Hematopoietic multipotent progenitor cell treated with erythropoietin and hydrocortisone succinate and interleukin-3 and kit ligand, for 17 days (in vitro differentiated cells): ENCODE measurements at regions not wholly inside any gene's neighbourhood (a gene's known extent, or its start where the extent isn't known, plus 50 kb on each side); places are given as distances from the start of the nearest gene placed in this dataset.
"Not testable (repeated sequence)": the region's sequence is repeated elsewhere in the genome, so short reads cannot be mapped to it uniquely, and the experiment has no call there.

Experiments
- DNase-seq: peaks from one replicate; pipeline ENCODE4 v3.0.0-alpha.2; 2015; ENCODE audit warnings: low spot score

DNA sequence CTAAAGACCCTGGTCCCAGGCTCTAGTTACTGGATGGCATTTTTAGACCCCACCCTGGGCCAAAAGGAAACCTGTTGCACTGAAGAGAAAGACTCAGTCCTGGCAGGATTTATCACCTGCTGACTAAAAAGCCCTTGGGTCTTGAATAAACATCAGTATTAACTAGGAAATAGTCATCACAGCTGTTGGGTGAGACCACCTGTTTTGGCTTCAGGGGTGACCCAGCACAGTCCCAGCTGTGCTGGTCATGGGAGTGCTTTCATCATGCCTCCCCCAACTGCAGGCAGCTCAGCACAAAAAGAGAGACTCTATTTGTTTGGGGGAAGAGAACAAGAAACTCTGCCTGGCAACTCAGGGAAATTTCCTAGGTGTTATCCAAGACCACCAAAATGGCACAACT is 903.2 kb downstream of the C4orf33 start:
- no peak for DNase-seq

- DNase-seq: no peak
These were observed 912.5 kb downstream of the C4orf33 start for GRCh38 chr4:130008461-130008860.

DNA sequence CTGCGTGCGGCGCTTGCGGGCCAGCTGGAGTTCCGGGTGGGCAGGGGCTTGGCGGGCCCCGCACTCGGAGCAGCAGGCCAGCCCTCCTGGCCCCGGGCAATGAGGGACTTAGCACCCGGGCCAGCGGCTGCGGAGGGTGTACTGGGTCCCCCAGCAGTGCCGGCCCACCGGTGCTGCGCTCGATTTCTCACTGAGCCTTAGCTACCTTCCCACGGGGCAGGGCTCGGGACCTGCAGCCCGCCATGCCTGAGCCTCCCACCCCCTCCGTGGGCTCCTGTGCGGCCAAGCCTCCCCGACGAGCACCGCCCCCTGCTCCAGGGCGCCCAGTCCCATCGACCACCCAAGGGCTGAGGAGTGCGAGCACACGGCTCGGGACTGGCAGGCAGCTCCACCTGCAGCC is 916.9 kb downstream of the C4orf33 start:
- not testable (repeated sequence) for DNase-seq

DNA sequence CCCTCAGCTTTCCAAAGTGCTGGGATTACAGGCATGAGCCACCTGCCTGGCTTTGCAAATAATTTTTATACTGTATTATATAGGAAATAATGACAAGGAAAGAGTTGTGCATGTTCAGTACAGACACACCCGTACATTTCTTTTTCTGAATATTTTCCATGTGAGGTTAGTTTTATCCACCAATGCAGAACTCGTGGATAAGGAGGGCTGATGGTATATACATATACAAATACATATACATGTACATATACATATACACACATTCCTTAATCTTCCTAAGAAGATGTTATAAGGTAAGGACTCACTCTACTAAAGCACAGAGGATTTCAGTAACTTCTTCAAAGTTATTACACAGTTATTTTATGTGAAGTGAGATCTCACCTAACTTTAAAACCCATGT is 925.8 kb downstream of the C4orf33 start:
- no peak for DNase-seq

DNA sequence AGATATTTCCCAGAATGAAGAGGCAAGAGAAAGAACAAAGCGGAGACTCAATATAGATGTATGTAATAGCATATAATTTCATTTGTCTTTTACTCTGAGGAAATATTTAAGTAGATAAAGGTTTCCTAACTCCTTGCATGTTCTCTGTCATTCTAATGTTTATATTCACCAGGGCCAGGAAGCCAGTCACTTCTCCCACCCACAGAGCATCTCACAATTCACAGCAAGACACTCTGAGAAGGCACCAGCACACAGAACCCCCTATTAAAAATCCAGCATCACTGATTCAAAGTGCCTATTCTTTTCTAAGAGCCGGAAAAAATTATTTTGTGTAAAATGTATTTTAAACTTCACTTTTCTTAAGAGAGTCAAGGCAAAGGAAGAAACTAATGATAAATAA is 927.1 kb downstream of the C4orf33 start:
- no peak for DNase-seq

GRCh38 chr4:130025701-130026100 is 929.7 kb downstream of the C4orf33 start:
- DNase-seq: no peak

GRCh38 chr4:130026185-130026584 is 930.2 kb downstream of the C4orf33 start:
- no peak for DNase-seq

DNA sequence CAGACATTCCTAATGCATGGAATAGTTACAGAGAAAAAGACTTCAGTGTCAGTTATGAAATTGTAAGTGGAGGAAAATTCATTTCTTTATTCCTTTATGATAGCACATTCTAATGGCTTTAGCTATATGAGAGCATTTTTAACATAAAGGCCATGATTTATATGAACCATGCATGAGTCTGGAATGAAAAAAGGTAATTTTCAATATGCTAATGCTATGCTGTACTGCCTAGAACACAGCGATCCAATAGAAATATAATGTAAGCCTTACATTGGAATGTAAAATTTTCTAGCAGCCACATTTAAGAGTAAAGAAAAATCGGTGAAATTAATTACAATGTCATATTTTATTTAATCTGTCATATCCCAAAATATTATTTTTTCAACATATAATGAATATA is 932.0 kb downstream of the C4orf33 start:
- DNase-seq: no peak

- DNase-seq: no peak
These were observed 932.6 kb downstream of the C4orf33 start for GRCh38 chr4:130028552-130028951.

- no peak for DNase-seq
These were observed 933.5 kb downstream of the C4orf33 start for GRCh38 chr4:130029442-130029841.

DNA sequence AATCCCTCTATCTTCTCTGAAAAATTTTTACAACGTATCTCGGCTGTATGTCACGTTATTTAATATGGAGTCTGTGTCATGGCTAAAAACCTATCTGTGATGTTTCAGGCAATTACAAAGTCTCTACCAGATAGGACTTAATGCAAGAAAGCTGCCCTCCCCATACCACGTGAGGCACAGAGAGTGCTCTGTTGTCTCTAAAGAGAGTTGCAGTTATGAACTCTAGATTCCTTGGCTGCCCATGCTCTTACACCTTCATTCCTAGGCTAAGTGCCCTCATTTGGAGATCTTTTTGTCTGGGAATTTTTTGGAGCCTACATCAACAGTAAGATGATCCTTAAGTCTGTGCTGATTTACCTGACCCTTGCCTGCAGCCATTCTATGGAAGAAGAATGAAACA is 935.9 kb downstream of the C4orf33 start:
- no peak for DNase-seq

DNA sequence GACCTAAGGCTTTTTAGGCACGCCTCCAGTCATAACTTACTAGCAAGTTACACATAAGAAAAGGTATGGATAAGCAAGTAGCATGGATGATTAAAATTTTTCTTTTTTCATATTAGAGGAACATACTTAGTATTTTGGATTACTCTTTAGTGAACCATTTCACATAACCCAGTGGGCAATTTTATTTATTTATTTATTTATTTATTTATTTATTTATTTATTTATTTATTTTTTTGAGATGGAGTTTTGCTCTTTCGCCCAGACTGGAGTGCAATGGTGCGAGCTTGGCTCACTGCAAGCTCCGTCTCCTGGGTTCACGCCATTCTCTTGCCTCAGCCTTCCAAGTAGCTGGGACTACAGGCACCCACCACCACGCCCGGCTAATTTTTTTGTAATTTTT is 937.7 kb downstream of the C4orf33 start:
- not testable (repeated sequence) for DNase-seq

DNA sequence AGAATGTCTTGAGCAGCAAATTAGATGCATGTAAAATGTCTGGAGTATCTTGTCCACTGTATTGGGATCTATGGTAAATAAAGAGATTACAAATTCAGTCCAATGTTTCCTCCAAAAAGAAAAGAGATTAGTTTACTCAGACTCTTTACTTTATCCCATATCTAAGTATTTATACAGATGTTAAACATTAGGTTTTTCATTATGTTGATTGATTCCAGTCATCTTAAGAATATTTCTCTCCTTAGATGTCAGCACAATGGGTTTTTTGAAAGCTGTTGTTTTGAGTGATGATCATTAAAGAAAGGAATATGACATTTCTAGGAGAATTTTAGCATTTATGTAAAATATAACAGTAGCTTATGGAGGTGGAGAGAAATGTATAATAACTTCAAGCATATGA is 938.9 kb downstream of the C4orf33 start:
- no peak for DNase-seq

GRCh38 chr4:130035391-130035790 is 939.4 kb downstream of the C4orf33 start:
- no peak for DNase-seq

- DNase-seq: not testable (repeated sequence)
These were observed 941.9 kb downstream of the C4orf33 start for GRCh38 chr4:130037866-130038265.

GRCh38 chr4:130038540-130038939 is 942.6 kb downstream of the C4orf33 start:
- not testable (repeated sequence) for DNase-seq

GRCh38 chr4:130043732-130044160 is 947.8 kb downstream of the C4orf33 start:
- DNase-seq: no peak

- DNase-seq: no peak
These were observed 949.0 kb downstream of the C4orf33 start for GRCh38 chr4:130044788-130045531.

DNA sequence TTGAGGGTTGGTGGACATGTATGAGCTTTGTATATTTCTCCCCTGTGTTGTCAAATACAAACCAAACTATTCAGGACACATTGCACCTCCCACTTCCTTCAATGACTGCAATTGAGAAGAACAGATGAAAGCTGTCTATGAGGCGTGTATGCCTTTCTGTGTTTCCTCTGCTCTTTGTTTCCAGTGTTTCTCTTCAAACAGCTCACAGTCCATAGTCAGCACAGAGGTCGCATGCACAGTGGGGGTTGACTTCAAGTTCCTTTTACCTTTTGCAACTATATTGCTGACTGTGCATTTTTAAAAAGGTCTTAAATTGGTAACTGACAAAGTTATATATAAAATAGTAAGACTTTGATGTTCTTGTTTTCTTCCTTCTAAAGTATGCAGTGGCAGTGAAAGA is 957.8 kb downstream of the C4orf33 start:
- no peak for DNase-seq

GRCh38 chr4:130054908-130055307 is 959.0 kb downstream of the C4orf33 start:
- no peak for DNase-seq

- DNase-seq: no peak
These were observed 960.3 kb downstream of the C4orf33 start for GRCh38 chr4:130056286-130056685.

DNA sequence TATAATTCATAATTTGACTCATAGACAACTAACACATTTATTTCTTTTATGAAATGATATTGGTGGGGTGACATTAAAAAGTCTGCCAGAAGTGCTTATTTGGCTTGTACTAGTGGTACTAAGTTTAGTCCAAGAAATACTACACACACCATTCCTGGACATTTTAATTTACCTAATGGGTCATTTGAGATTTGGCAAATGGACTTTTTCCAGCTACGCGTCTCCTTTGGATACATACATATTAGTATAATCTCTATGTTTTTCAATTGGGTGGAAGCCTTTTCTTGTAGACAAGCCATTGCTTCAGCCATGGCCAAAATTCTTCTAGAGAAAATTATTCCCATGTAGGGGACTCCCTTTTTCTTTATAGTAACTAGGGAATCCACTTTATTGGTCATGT is 968.5 kb downstream of the C4orf33 start:
- DNase-seq: no peak

DNA sequence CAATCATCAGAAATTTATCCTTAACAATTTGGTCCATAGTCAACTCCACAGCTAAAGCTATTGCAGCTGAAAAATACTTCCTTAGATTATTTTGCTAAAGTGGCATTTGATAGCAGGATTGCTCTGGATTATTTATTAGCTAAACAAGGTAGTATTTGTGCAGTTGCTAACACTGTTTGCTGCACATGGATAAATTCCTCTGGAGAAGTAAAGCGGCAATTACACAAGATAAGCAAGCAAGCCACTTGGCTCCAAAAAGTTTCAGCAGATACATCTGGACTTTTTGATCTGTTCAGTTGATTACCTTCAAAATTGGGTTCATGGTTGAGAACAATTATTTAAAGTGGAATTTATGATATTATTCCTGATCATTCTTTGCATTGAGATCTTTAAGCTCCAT is 971.5 kb downstream of the C4orf33 start:
- DNase-seq: no peak

DNA sequence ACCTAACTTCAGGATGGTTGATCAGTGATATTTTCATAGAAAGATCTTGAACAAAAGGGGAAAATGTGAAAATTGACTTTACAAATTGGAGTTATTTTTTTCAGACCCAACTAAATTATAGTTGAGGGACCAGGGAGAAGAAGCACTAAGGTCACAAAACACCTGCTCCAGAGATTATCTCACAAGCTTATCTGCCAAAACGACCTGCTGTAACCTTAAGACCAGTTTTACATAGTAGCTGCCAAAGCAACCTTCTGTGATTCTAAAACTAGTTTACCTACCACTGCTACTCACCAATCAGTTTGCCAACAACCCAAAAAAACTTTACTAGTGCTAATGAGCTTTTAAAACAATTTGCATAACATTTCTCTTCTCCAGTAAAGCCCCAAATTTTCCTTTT is 972.1 kb downstream of the C4orf33 start:
- DNase-seq: no peak
